GM19372 (cell line): ENCODE measurements at regions not wholly inside any gene's neighbourhood (a gene's known extent, or its start where the extent isn't known, plus 50 kb on each side); places are given as distances from the start of the nearest gene placed in this dataset.
"Not testable (repeated sequence)": the region's sequence is repeated elsewhere in the genome, so short reads cannot be mapped to it uniquely, and the experiment has no call there.

ENCODE experiments used
- ATAC-seq: cut with Tn5 transposase; IDR thresholded peaks from one replicate; pipeline ENCODE4 v1.9.1; 2021; ENCODE audit warnings: mild to moderate bottlenecking, low read depth, moderate library complexity; ENCODE audit not compliant: unreplicated experiment

DNA sequence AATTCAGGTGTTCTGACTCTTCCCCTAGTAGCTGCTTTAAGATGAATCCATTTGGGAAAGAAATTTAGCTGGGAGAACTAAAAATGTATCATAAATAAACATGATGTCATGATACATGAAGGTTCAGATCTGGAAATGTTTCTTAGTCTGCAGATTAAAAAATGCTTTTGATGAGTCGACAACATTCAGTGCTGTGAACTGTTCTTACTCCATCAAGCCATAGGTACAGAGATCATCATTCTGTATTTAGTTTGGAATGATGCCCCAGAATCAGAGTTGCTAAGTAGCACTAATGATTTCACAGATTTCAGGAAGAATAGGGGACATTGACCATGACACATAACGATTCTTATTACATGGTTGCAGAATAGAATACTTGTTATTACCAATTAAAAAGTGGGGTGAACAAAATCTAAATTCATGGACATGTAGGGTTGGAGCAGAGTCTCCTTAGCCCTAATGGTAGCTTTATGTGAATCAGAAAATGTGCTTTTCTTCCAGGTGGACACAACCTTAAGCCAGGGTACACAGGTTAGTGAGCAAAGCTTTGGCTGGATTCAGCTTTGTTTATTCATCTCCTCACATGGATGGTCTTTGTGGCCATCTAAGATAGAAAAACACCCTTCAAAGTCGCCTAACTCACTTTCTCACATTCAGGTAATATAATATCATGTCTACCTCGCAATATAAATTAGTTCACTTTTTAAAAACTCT is 205.4 kb upstream of the SEL1L start:
- no peak for ATAC-seq

DNA sequence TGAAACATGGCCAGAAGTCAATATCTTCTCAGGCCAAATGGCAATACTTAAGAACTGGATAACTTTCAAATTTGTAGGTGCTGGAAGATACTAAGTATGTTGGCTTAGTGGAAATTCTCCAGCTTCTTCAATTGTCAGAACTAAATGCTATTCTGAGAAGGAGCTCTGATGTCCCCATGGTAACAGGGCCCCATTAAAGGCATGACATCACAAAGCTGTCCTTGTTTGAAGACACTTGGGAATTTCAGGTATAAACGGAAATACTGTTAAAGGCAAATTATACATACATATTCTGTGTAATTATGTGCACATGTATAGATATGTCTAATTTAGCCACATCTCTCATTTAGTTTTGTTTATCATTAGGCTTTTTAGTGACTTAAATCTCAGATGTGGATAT is 210.0 kb upstream of the SEL1L start:
- ATAC-seq = no peak

DNA sequence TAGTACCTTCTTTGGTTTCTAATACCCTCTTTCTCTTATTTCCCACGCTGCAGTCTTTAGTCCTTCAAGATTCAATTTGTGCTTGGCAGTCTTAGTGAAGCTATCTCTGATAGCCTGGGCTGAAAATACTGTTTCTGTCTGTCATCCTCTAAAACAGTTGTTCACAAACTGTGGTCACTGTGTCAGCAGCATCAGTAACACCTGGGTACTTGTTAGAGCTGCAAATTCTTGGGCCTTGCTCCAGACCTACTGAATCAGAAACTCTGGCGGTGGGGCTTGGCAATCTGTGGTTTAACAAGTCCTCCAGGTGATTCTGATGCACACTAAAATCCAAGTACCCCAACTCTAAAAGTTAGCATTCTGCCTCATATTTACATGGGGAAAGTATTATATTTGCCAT is 217.5 kb upstream of the SEL1L start:
- ATAC-seq = no peak

DNA sequence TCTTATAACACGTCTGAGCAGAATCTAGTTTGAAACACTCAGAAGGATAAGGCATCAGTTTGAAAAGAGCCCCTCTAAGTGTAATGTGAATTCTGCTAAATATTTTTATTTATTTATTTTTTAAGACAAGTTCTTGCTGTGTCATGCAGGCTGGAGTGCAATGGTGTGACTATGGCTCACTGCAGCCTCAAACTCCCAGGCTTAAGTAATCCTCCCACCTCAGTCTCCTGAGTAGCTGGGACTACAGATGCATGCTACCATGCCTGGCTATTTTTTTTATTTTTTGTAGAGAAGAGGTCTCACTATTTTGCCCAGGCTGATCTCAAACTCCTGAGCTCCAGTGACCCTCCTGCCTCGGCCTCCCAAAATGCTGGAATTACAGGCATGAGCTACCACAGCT is 225.9 kb upstream of the SEL1L start:
- no peak for ATAC-seq

DNA sequence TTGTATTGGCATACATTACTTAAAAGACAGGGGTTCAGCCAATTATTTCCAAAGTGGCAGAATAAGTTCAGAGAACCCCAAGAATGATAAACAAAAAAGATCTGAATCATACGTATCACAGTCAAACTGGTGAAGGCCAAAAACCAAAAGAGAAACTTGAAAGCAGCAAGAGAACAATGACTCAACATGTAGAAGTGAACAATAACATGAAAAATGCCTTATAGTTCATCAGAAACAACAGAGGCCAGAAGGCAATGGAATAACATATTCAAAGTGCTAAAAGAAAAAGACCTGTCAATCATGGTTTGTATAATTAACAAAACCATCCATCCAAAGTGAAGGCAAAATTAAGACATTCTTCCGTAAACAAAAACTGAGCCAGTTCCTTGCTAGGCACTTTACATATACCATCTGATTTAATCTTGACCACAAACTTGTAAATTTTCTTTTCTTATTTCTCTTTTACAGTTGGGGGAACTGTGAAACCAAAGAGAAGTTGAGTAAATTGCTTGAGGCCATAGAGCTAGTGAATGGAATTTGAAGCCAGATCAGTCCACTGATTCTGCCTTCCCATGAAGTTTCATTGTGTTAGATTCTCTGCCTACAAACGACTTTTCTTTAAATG is 232.1 kb upstream of the SEL1L start:
- ATAC-seq = no peak

DNA sequence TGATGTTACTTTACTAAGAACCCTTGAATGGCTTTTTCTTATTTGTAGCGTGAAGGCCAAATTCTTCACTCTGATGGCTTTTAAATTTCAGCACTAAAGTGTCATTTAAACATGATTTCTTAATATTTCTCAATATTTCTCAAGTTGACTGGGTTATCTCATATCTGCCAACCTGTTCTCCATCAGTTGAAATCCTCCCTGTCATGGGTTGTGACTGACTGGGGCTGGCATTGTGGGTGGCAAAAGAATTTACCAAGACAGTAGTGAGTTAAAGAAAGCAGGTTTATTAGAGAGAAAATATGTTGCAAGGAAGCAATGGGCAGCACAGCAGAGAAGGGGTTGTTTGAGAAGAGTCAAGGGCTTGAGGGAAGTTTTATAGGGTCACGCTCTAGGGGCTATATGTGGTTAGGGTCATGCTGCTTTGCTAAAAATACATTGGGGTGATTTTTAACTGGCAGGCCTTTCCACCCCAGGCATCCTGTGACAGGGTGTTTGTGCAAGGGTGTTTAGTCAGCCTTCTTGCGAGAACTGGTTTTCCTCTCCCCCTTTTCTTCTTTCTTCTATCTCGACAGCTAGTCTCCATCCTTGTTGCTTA is 232.8 kb upstream of the SEL1L start:
- no peak for ATAC-seq

DNA sequence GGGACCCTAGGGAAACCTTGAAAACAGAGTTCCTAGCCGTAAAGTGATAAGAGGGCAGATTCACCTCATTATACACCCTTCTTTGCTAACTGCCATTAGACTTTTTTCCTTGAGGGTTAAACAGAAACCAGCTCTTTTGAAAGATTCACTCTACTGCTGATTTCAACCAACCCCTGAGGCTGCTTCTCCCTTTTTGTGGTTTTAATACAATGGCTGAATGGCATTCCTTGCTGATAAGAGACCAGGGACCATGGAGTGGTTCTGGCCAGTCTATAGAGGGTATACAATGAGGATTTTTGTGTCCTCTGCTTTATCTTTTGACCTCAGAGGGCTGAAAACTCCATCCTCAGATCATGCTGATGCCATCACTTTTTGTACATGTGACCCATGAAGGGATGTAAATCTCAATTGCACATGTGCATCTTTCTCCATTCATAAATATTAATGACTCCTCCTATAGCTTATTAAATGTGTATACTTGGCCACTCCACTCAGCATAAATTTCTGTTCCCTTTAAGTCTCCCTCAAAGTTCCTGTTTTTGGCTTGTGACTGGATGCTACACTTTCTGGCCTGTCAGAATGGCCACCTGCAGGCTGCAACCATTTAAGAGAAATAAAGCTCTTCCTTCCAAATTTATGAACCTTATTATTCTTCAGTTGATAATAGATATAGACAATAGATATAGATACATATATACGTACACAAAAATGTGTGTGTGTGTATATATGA is 233.8 kb upstream of the SEL1L start:
- ATAC-seq = no peak

DNA sequence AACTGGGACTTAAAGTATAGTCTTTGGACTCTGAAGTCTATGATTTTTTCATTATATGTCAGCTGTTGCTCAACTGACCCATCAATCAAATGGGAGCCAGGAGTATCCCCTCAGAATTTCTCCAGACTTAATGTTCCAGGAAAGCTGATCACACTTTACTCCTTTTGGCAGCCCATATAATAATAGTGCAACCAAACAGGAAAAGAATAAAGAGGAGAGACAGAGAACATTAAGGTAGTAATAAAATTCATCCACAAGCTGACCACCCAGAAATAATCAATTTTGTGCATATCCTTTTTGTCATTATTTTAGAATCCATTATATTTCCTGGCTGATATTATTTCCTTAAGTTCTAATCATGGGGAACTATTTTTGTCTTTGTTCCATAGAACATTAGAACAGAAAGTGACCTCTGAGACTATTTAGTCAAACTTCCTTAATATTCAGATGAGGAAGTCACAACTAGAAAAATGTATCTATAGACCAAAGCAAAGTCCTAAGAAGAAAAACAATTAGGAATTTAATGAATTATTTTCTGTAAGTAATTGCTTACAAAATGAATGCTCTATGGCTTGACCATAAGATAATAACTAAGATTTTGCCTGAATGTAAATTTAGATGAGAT is 238.1 kb upstream of the SEL1L start:
- no peak for ATAC-seq

DNA sequence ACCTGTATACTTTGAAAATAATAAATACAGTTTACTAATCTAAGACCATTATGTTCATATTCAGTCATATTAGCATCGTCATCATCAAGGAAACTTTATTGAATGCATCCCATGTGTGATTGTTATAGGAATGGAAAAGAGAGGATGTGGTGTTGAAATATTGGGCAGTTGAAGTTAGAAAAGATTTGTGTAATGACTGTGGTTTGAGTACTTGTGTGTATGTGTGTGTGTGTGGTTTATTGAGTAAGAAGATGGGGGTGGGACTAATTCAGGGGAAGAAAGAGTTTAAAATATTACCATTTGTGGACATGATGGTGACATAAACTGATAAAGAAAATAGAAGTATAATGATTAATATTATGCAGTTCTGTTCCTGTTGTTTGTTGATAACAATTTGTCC is 238.7 kb upstream of the SEL1L start:
- no peak for ATAC-seq

DNA sequence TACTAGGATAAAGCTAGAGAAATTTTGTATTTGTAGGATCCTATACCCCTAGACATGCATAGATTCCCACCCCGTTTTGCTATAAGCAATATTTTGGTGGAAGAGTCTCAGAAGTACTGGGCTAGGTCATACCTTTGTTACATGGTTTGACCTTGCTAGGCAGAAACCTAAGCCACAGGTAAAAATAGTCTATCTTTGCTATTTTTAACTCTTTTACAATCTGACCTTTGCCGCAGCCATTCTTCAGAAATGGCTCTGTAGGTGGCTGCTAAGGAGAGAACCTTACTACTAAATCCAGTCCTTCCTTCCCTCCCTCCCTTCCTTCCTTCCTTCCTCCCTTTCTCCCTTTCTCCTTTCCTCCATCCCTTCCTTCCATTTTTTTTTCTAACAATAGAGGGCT is 242.9 kb upstream of the SEL1L start:
- ATAC-seq = no peak

DNA sequence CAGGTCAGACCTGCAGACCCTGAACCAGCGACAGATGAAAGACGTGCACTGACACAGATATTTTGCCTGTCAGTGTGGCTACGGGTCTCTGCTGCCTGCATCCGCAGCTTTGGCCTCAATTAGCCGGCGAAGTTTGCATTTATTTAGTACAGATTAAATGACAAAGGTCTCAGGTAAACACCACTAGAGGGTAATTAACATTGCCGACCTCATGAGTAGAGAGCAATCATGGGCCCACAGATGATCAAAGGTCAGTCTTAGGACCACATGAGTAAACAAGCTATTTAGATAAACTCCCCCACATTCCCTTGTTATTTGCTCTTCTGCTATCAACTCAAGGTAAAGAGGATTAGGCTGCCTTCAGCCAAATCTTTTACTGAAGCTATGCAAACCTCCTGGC is 248.1 kb upstream of the SEL1L start:
- not testable (repeated sequence) for ATAC-seq

DNA sequence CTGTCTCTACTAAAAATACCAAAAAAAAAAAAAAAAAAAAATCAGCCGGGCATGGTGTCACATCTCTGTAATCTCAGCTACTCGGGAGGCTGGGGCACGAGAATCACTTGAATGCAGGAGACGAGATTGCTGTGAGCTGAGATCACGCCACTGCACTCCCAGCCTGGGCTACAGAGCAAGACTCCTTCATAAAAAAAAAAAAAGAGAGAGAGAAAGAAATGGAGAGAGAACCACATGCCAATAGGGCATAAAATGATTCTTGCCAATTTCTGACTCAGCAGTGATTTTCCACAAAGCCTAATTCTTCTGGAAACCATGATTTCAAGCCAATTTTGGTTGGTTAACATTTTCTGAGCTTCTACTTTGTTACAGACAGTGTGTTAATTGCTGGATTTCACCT is 250.4 kb upstream of the SEL1L start:
- ATAC-seq = no peak

DNA sequence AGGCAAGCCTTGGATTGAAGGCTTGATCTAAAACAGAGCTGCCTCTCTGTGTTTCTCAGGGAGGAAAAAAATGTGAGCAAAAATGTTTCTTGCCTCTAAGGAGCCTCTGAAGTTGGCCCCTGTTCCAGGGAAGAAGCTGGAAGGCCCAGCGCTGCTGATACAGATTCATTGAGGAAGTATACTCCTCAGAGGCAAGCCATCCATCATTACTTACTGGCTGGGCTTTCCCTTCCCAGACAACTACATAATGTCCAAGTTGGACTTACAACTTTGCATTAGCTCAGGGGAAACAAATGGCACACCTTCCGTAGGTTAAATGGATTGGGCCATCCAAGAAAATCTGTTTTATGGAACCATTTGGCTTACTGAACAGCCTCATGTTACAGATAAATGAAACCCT is 263.7 kb upstream of the SEL1L start:
- ATAC-seq = no peak

DNA sequence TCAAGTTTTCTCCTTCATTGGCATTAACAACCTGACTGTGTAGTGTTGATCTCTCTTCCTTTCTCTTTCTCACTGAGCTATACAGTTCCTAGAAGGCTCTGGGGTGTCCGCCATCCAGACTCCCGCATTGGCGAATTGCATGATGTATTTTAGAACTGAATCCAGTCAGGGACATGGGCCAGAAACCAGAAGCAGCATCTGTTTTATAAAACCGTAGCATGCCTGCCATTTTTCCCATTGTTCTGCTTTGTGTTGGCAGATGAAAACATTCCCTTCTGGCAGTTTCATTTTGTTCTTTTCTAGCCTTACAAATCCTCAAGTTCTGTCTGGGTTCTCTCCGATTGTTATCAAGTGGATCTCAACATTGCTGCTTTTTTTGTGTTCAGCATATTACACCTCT is 268.3 kb upstream of the SEL1L start:
- no peak for ATAC-seq

DNA sequence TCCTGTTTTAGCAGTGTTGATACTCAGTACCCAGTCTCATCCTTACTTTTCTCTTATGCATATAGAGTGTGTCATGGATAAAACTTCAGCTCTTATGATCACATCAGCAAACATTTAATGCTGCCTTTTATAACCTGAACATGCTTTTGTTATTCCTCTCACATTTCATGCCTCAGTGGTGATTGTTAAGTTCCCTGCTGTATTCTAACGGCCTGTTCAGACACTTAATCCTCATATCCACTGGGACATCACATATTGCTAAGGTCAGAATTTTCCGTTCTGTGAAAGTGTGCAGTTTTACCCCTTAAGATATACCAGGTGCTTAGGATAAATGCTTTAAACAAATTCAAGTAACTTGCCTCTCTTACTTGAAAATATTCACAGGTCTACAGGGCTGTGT is 268.7 kb upstream of the SEL1L start:
- ATAC-seq = no peak

DNA sequence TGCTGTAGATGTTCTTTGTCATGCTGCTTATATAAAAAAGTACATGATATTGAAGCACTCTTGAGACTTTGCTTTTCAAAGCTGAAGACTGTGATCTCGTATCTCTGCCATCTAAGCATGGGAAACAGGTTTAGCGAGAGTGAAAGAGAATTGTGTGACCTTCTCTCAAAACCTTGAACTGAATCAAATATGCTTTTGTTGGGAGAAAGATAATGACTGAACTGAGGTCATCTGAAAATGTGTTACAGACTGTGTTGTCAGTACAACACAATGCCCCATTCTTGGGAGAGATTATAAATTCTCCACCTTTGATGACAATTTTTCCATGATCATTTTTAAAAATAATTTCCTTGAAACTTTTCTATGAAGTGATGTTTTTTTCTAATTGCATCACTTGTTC is 272.1 kb upstream of the SEL1L start:
- ATAC-seq = no peak

DNA sequence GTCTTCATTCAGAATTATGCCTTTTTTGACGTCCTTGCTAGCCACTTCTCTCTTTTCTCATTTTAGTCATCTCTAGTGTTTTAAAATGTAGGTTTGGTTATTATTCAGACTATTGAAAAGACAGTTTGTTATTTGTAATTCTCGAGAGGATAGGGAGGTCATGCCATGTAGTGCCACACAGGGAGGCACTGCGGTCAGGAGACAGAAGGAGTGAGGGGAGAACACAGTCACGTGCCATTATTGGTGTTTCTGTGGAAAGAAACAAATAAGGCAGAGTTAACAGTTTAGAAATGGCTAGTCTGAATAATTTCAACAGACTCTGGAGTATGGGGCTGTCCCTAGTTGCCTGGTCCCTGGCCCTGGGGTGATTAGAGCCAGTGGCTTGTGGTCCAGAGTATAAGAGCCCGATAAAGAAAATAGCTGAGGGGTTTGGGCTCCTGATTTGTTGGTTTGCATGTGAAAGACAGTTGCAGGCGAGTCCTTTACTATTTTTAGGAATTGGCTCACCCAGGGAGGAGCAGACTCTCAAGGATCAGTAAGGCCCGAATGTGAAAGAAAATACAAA is 278.1 kb upstream of the SEL1L start:
- ATAC-seq = no peak

DNA sequence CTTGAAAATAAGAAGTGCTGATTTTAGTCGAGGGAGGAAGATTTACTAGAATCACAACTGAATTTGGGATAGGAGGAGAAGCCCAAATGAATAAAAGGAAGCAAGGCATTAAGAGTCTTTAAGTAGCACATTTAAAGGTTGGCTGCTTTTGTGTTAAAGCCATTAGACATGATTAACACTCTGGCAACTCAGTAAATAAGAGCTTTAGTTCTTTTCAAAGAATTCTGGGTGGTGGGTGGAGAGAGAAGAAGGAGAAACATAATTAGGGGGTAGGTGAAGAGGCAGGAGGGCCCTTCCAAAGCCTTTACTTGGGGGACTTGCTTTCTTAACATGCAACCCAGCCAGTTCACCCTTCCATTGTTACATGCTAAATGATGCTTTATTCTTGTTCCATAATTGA is 284.6 kb upstream of the SEL1L start:
- ATAC-seq = no peak

DNA sequence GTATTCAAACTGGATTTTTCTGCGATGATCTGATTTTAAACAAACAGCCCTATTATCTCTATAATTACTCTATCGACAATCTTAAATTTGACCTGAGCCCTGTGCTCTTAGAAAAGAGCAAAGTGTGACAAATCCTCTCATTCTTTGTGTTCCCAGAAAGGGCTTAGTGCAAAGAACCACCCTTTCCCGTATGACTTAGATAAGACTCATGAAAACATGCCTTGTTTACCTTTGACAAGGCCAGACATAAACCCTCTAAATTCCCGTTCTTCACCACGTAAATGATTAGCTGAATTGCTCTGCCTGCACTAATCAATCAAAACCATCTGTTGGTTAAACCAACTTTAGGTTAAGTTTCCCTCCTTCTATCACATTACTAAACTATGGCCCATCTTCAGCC is 285.7 kb upstream of the SEL1L start:
- no peak for ATAC-seq

DNA sequence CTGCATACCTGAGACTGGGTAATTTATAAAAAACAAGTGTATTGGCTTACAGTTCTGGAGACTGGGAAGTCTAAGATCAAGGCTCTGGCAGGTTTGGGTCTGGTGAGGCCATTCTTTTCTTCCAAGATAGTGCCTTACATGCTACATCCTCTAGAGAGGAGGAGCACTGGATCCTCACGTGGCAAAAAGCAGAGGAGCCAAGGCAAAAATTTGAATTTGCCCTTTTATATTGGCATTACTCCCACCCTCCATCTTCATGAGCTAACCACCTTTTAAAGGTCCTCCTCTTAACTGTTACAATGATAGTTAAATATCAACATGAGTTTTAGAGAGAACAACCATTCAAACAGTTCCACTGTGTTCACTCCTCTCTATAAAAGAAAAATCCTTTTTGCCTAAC is 286.3 kb upstream of the SEL1L start:
- no peak for ATAC-seq

DNA sequence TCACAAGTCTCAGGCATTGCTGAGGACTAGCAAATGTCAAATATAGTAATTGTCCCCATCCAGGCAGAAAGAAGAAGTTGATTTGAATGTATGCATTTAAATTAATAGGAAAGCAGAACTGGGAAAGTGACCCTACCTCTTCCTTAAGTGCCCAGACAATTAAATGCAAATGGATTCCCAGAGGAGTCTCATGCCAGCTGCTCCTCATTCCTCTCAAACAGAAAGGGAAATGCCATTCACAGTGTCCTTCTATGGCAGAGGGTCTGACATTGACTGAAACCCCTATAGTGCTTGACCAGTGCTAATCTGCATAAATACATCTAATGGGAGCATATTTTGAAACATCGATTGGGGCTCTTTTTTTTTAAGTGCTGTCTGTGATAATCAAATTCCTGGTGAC is 292.4 kb upstream of the SEL1L start:
- no peak for ATAC-seq
